Right cardiac atrium (tissue), 5 donors: ENCODE measurements at regions not wholly inside any gene's neighbourhood (a gene's known extent, or its start where the extent isn't known, plus 50 kb on each side); places are given as distances from the start of the nearest gene placed in this dataset.
A peak's percentile ranks its signal among the peaks of the same experiment; 100 is the strongest.
"Not testable (repeated sequence)": the region's sequence is repeated elsewhere in the genome, so short reads cannot be mapped to it uniquely, and the experiment has no call there.

Source experiments
- ATAC-seq, 2 donors: fragments of 200-7000 bp; cut with Tn5 transposase; one replicate each; pipeline versions ENCODE4 v1.8.0 to v1.9.1; 2020; ENCODE audit warnings: moderate library complexity in 2 of 2, mild to moderate bottlenecking in 1 of 2
- DNase-seq, 3 donors: peaks; one replicate each; pipeline ENCODE4 v3.0.0-alpha.2; 2020
- H3K27ac ChIP-seq: one replicate; pipeline ENCODE4 v1.5.1; 2013; ENCODE audit warnings: mild to moderate bottlenecking, low read length, control low read depth, moderate library complexity
- H3K27me3 ChIP-seq: one replicate; pipeline ENCODE4 v1.6.1; 2013; ENCODE audit not compliant: control insufficient read depth, insufficient read depth
- H3K4me1 ChIP-seq: one replicate; pipeline ENCODE4 v1.6.1; 2013; ENCODE audit warnings: low read length; ENCODE audit not compliant: control insufficient read depth, insufficient read depth
- H3K4me3 ChIP-seq: one replicate; pipeline ENCODE4 v1.5.1; 2013; ENCODE audit warnings: low read length, control low read depth
- H3K9me3 ChIP-seq: one replicate; pipeline ENCODE4 v1.6.1; 2013; ENCODE audit warnings: low read length; ENCODE audit not compliant: control insufficient read depth
- WGBS: extraction: QIAGEN DNeasy Blood & Tissue Kit; methylation state at CpG from one replicate; pipeline ENCODE4 v1.1.7; 2013; 5-methylcytosine and 5-hydroxymethylcytosine counted together
- intact Hi-C, 4 donors: fragments of 100-400 bp; cut with DNase I; formaldehyde crosslinking; loops; one replicate each; pipeline versions ENCODE4 v1.11.0 to v1.14.0; 2022 to 2023
- donor health status: healthy with polysubstance abuse.
- donor health status: DM: no; HTN: yes; CAD: no.
- donor health status: DM: no; HTN: no; CAD: no.
- donor health status: DM: no; HTN: yes; CAD: no; lungs with severe emphysema.
- donor health status: DM: yes; HTN: yes; CAD: no.

- intact Hi-C loops = no loop called here
- Histone ChIP-seq H3K4me1 (no peaks in the 10 kb centered on the region), H3K4me3 (no peak overlapping the region), H3K27ac (no peak overlapping the region), H3K9me3 (peaks cover 9% of the 10 kb centered on the region), H3K27me3 (no peaks in the 10 kb centered on the region)
- DNase-seq = no peak
- 90% methylated on average over 11 of the region's 11 CpGs for WGBS
- ATAC-seq = no peak
Observed at GRCh38 chr19:27860309-27860934, 1352.5 kb downstream of the UQCRFS1 start.

- Histone ChIP-seq H3K4me3 (no peak overlapping the region), H3K27ac (no peak overlapping the region), H3K27me3 (no peaks in the 10 kb centered on the region), H3K4me1 (no peaks in the 10 kb centered on the region), H3K9me3 (peaks cover 9% of the 10 kb centered on the region)
- intact Hi-C loops = no loop called here
- WGBS = 87% methylated on average over 6 of the region's 6 CpGs
- ATAC-seq (no peak), DNase-seq (no peak)
Observed at GRCh38 chr19:27859689-27860088, 1353.3 kb downstream of the UQCRFS1 start.

GRCh38 chr19:27858981-27859581 lies 1353.9 kb downstream of the UQCRFS1 start:
- no peak for ATAC-seq
- no peak for DNase-seq
- peaks cover 9% of the 10 kb centered on the region for H3K9me3 ChIP-seq
- no peak overlapping the region for H3K4me3 ChIP-seq
- no peaks in the 10 kb centered on the region for H3K27me3 ChIP-seq
- intact Hi-C loops = no loop called here
- H3K27ac ChIP-seq = no peak overlapping the region
- WGBS = 78% methylated on average over 7 of the region's 7 CpGs
- H3K4me1 ChIP-seq = no peaks in the 10 kb centered on the region

- H3K4me3 ChIP-seq, H3K4me1 ChIP-seq, H3K27ac ChIP-seq, intact Hi-C loops, H3K27me3 ChIP-seq, H3K9me3 ChIP-seq, ATAC-seq, DNase-seq: not testable (repeated sequence)
- WGBS = 75% methylated on average over 7 of the region's 7 CpGs
Observed at GRCh38 chr19:27852931-27853330, 1360.0 kb downstream of the UQCRFS1 start.

GRCh38 chr19:27851543-27852060 lies 1361.3 kb downstream of the UQCRFS1 start:
- Histone ChIP-seq H3K9me3 (peaks cover 1% of the 10 kb centered on the region), H3K4me1 (no peaks in the 10 kb centered on the region), H3K27ac (no peak overlapping the region), H3K4me3 (no peak overlapping the region), H3K27me3 (no peaks in the 10 kb centered on the region)
- intact Hi-C loops = no loop called here
- no peak for ATAC-seq
- 87% methylated on average over 14 of the region's 14 CpGs for WGBS
- peak in 1 of 3 donors; percentile 44 for DNase-seq

GRCh38 chr19:27851002-27851481 lies 1361.9 kb downstream of the UQCRFS1 start:
- no peak for ATAC-seq
- peak in 1 of 3 donors; percentile 29 for DNase-seq
- Histone ChIP-seq H3K27me3 (no peaks in the 10 kb centered on the region), H3K27ac (no peak overlapping the region), H3K4me1 (no peaks in the 10 kb centered on the region), H3K9me3 (peaks cover 1% of the 10 kb centered on the region), H3K4me3 (no peak overlapping the region)
- intact Hi-C loops = no loop called here
- WGBS = 96% methylated on average over 30 of the region's 30 CpGs

- H3K27ac ChIP-seq = no peak overlapping the region
- 73% methylated on average over 5 of the region's 5 CpGs for WGBS
- no peaks in the 10 kb centered on the region for H3K9me3 ChIP-seq
- ATAC-seq (no peak), DNase-seq (no peak)
- H3K4me3 ChIP-seq = no peak overlapping the region
- intact Hi-C loops = no loop called here
- no peaks in the 10 kb centered on the region for H3K4me1 ChIP-seq
- no peaks in the 10 kb centered on the region for H3K27me3 ChIP-seq
Observed at GRCh38 chr19:27846944-27847343, 1366.0 kb downstream of the UQCRFS1 start.

- ATAC-seq (no peak), DNase-seq (no peak)
- Histone ChIP-seq H3K27ac (no peak overlapping the region), H3K4me1 (no peaks in the 10 kb centered on the region), H3K27me3 (no peaks in the 10 kb centered on the region), H3K4me3 (no peak overlapping the region), H3K9me3 (no peaks in the 10 kb centered on the region)
- intact Hi-C loops = no loop called here
- WGBS = 82% methylated on average over 6 of the region's 6 CpGs
Observed at GRCh38 chr19:27844261-27844660, 1368.7 kb downstream of the UQCRFS1 start.

- DNase-seq (no peak), ATAC-seq (no peak)
- Histone ChIP-seq H3K4me1 (no peaks in the 10 kb centered on the region), H3K4me3 (no peak overlapping the region), H3K9me3 (no peaks in the 10 kb centered on the region), H3K27me3 (no peaks in the 10 kb centered on the region), H3K27ac (no peak overlapping the region)
- 90% methylated on average over 3 of the region's 3 CpGs for whole genome bisulfite sequencing
- intact Hi-C loops = no loop called here
Observed at GRCh38 chr19:27843861-27844260, 1369.1 kb downstream of the UQCRFS1 start.

- H3K9me3 ChIP-seq = no peaks in the 10 kb centered on the region
- WGBS = 0% methylated on average over 1 of the region's 1 CpG
- DNase-seq (no peak), ATAC-seq (no peak)
- H3K4me1 ChIP-seq = no peaks in the 10 kb centered on the region
- H3K4me3 ChIP-seq = no peak overlapping the region
- H3K27ac ChIP-seq = no peak overlapping the region
- intact Hi-C loops = no loop called here
- H3K27me3 ChIP-seq = no peaks in the 10 kb centered on the region
Observed at GRCh38 chr19:27833031-27833430, 1379.9 kb downstream of the UQCRFS1 start.

- DNase-seq (no peak), ATAC-seq (no peak)
- no peak overlapping the region for H3K27ac ChIP-seq
- intact Hi-C loops = no loop called here
- H3K4me1 ChIP-seq = no peaks in the 10 kb centered on the region
- no peak overlapping the region for H3K4me3 ChIP-seq
- 85% methylated on average over 3 of the region's 3 CpGs for WGBS
- no peaks in the 10 kb centered on the region for H3K27me3 ChIP-seq
- no peaks in the 10 kb centered on the region for H3K9me3 ChIP-seq
Observed at GRCh38 chr19:27828829-27829228, 1384.1 kb downstream of the UQCRFS1 start.
